H9 (cell line): ENCODE measurements at regions not wholly inside any gene's neighbourhood (a gene's known extent, or its start where the extent isn't known, plus 50 kb on each side); places are given as distances from the start of the nearest gene placed in this dataset.

Experiments
- DNase-seq: peaks from one replicate; pipeline ENCODE4 v3.0.0-alpha.2; 2017
- H2AFZ ChIP-seq: one replicate; pipeline ENCODE4 v1.6.1; 2013; ENCODE audit warnings: mild to moderate bottlenecking, low read length, control low read depth, moderate library complexity
- H2AK5ac ChIP-seq: 2 replicates; pipeline ENCODE4 v1.6.1; 2013; ENCODE audit warnings: low read length, control low read depth, mixed read lengths; ENCODE audit not compliant: insufficient read length
- H2BK120ac ChIP-seq: one replicate; pipeline ENCODE4 v1.6.1; 2013; ENCODE audit warnings: low read depth, mild to moderate bottlenecking, low read length, control low read depth, inconsistent platforms; ENCODE audit not compliant: poor library complexity, severe bottlenecking
- H2BK12ac ChIP-seq: 2 replicates; pipeline ENCODE4 v1.6.1; 2013; ENCODE audit warnings: low read length, control low read depth, mixed read lengths, low read depth; ENCODE audit not compliant: insufficient read length
- H2BK15ac ChIP-seq: 2 replicates; pipeline ENCODE4 v1.6.1; 2013; ENCODE audit warnings: low read depth, low read length, control low read depth
- H2BK20ac ChIP-seq: one replicate; pipeline ENCODE4 v1.6.1; 2013; ENCODE audit warnings: low read depth, mild to moderate bottlenecking, low read length, control low read depth, inconsistent platforms; ENCODE audit not compliant: poor library complexity, severe bottlenecking
- H2BK5ac ChIP-seq: 2 replicates; pipeline ENCODE4 v1.6.1; 2013; ENCODE audit warnings: low read length, control low read depth, mixed read lengths; ENCODE audit not compliant: insufficient read length
- H3K14ac ChIP-seq: 2 replicates; pipeline ENCODE4 v1.6.1; 2013; ENCODE audit warnings: low read length, control low read depth; ENCODE audit not compliant: insufficient read depth
- H3K18ac ChIP-seq: 2 replicates; pipeline ENCODE4 v1.6.1; 2013; ENCODE audit warnings: low read depth, mild to moderate bottlenecking, mixed read lengths, low read length, control low read depth; ENCODE audit not compliant: insufficient read length
- H3K23ac ChIP-seq: 2 replicates; pipeline ENCODE4 v1.6.1; 2013; ENCODE audit warnings: low read length, control low read depth, mixed read lengths, low read depth; ENCODE audit not compliant: insufficient read length
- H3K23me2 ChIP-seq: 2 replicates; pipeline ENCODE4 v1.6.1; 2013; ENCODE audit warnings: low read depth, mild to moderate bottlenecking, mixed read lengths, low read length, control low read depth; ENCODE audit not compliant: insufficient read length, poor library complexity, severe bottlenecking
- H3K27ac ChIP-seq: 2 replicates; pipeline ENCODE4 v1.5.1; 2013; ENCODE audit warnings: low read length, control low read depth, mixed read lengths, low read depth; ENCODE audit not compliant: insufficient read length
- H3K27me3 ChIP-seq: 2 replicates; pipeline ENCODE4 v1.6.1; 2013; ENCODE audit warnings: low read length, control low read depth, inconsistent platforms; ENCODE audit not compliant: insufficient read depth
- H3K4ac ChIP-seq: 2 replicates; pipeline ENCODE4 v1.6.1; 2013; ENCODE audit warnings: low read depth, mild to moderate bottlenecking, control low read depth, inconsistent platforms, low read length, moderate library complexity
- H3K4me1 ChIP-seq: 2 replicates; pipeline ENCODE4 v1.6.1; 2013; ENCODE audit warnings: low read length, control low read depth, inconsistent platforms; ENCODE audit not compliant: insufficient read depth
- H3K4me2 ChIP-seq: 2 replicates; pipeline ENCODE4 v1.6.1; 2013; ENCODE audit warnings: low read length, control low read depth, mixed read lengths; ENCODE audit not compliant: insufficient read length, insufficient read depth
- H3K56ac ChIP-seq: 2 replicates; pipeline ENCODE4 v1.6.1; 2013; ENCODE audit warnings: low read depth, mild to moderate bottlenecking, mixed read lengths, low read length, control low read depth; ENCODE audit not compliant: insufficient read length
- H3K79me1 ChIP-seq: 2 replicates; pipeline ENCODE4 v1.6.1; 2013; ENCODE audit warnings: low read depth, mild to moderate bottlenecking, moderate library complexity, low read length, control low read depth, inconsistent platforms; ENCODE audit not compliant: insufficient read depth, poor library complexity, severe bottlenecking
- H3K79me2 ChIP-seq: 2 replicates; pipeline ENCODE4 v1.6.1; 2013; ENCODE audit warnings: low read length, control low read depth, inconsistent platforms; ENCODE audit not compliant: insufficient read depth
- H3K9ac ChIP-seq: 2 replicates; pipeline ENCODE4 v1.6.1; 2013; ENCODE audit warnings: low read length, control low read depth, mixed read lengths; ENCODE audit not compliant: insufficient read length; ENCODE audit errors: extremely low read depth
- H3K9me3 ChIP-seq: one replicate; pipeline ENCODE4 v1.6.1; 2013; ENCODE audit warnings: low read depth, low read length, inconsistent platforms; ENCODE audit not compliant: control insufficient read depth
- H3T11ph ChIP-seq: one replicate; pipeline ENCODE4 v1.6.1; 2013; ENCODE audit warnings: mild to moderate bottlenecking, low read length, control low read depth, inconsistent platforms
- H4K20me1 ChIP-seq: one replicate; pipeline ENCODE4 v1.6.1; 2013; ENCODE audit not compliant: control insufficient read depth, insufficient read length, insufficient read depth
- H4K5ac ChIP-seq: 2 replicates; pipeline ENCODE4 v1.6.1; 2013; ENCODE audit warnings: low read depth, mild to moderate bottlenecking, mixed read lengths, low read length, control low read depth; ENCODE audit not compliant: insufficient read length
- H4K8ac ChIP-seq: replicated peaks from 2 replicates; pipeline ENCODE4 v1.6.1; 2013; ENCODE audit warnings: low read length, control low read depth, mixed read lengths, low read depth; ENCODE audit not compliant: insufficient read length
- H4K91ac ChIP-seq: 2 replicates; pipeline ENCODE4 v1.6.1; 2013; ENCODE audit warnings: low read depth, mild to moderate bottlenecking, moderate library complexity, mixed read lengths, low read length, control low read depth; ENCODE audit not compliant: insufficient read length
- H3K27ac Mint-ChIP-seq, 3 experiments: 2 replicates in 2 of 3; 3 replicates in 1 of 3; pipeline ENCODE4 v1.8.0; 2020 to 2021; ENCODE audit warnings: mixed read lengths in 3 of 3, mild to moderate bottlenecking in 1 of 3, moderate library complexity in 1 of 3
- H3K27me3 Mint-ChIP-seq: 2 replicates; pipeline ENCODE4 v1.8.0; 2021; ENCODE audit warnings: low read depth, mild to moderate bottlenecking, moderate library complexity, mixed read lengths
- H3K36me3 Mint-ChIP-seq, 3 experiments: 2 replicates in 2 of 3; 3 replicates in 1 of 3; pipeline ENCODE4 v1.8.0; 2020 to 2021; ENCODE audit warnings: low read depth in 3 of 3, mixed read lengths in 3 of 3; ENCODE audit not compliant: insufficient read depth in 1 of 3
- H3K4me1 Mint-ChIP-seq, 2 experiments: 2 replicates each; pipeline ENCODE4 v1.8.0; 2020; ENCODE audit warnings: mixed read lengths in 2 of 2
- H3K4me3 Mint-ChIP-seq, 2 experiments: 2 replicates in 1 of 2; 3 replicates in 1 of 2; pipeline ENCODE4 v1.8.0; 2020 to 2021; ENCODE audit warnings: mild to moderate bottlenecking in 2 of 2, mixed read lengths in 2 of 2, moderate library complexity in 1 of 2
- H3K9me3 Mint-ChIP-seq, 2 experiments: 2 replicates in 1 of 2; 3 replicates in 1 of 2; pipeline ENCODE4 v1.8.0; 2020; ENCODE audit warnings: mild to moderate bottlenecking in 2 of 2, mixed read lengths in 2 of 2, moderate library complexity in 1 of 2
- WGBS: extraction: QIAGEN DNeasy Blood & Tissue Kit; methylation state at CpG from one replicate; pipeline ENCODE4 v1.1.7; 2013; ENCODE audit warnings: missing lambda C conversion rate, low lambda C conversion rate, mixed read lengths; ENCODE audit not compliant: insufficient read length; ENCODE audit errors: extremely low coverage; 5-methylcytosine and 5-hydroxymethylcytosine counted together
- TF ChIP-seq, protein P1 (sequence below): fragments of 200-600 bp; sonication (generic); conservative IDR thresholded peaks from 3 replicates; pipeline ENCODE4 v1.8.0; 2021; ENCODE audit warnings: antibody characterized with exemption, mild to moderate bottlenecking

DNA sequence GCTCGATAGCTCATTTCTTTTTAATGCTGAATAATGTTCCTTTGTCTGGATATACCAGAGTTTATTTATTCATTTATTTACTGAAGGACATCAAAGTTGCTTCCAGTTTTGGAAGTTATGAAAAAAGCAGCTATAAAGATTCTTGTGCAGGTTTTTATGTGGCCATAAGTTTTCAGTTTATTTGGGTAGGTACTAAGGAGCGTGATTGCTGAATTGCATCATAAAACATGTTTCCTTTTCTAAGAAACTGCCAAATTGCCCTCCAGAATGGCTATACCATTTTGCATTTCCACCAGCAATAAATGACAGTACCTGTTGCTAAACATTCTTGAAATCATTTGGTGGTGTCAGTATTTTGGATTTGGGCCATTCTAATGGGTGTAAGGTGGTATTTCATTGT is 1067.7 kb upstream of the SPRY2 start:
- Histone ChIP-seq H3K23me2 (no peaks in the 10 kb centered on the region), H2BK5ac (no peak overlapping the region), H4K8ac (no peak overlapping the region), H3K79me1 (no peaks in the 10 kb centered on the region), H3K27ac (no peak overlapping the region), H2BK15ac (no peak overlapping the region), H4K5ac (no peak overlapping the region), H3K27me3 (no peaks in the 10 kb centered on the region), H3K4me1 (no peaks in the 10 kb centered on the region), H3K23ac (no peak overlapping the region), H4K20me1 (no peaks in the 10 kb centered on the region), H2AK5ac (no peak overlapping the region), H3K9me3 (no peaks in the 10 kb centered on the region), H2AFZ (no peak overlapping the region), H3T11ph (no peak overlapping the region), H3K14ac (no peak overlapping the region), H3K79me2 (no peaks in the 10 kb centered on the region), H3K18ac (no peak overlapping the region), H4K91ac (no peak overlapping the region), H3K56ac (no peak overlapping the region), H3K4ac (no peak overlapping the region), H2BK12ac (no peak overlapping the region), H3K9ac (no peak overlapping the region), H2BK20ac (no peak overlapping the region), H3K4me2 (no peak overlapping the region), H2BK120ac (no peak overlapping the region)
- Mint-ChIP-seq H3K4me1 (no peaks in the 10 kb centered on the region), H3K4me3 (no peak overlapping the region), H3K36me3 (no peaks in the 10 kb centered on the region; a peak in 1 of 7 replicates), H3K27me3 (no peaks in the 10 kb centered on the region), H3K27ac (no peak overlapping the region), H3K9me3 (no peaks in the 10 kb centered on the region)
- WGBS = no CpG with 5 or more reads among the region's 2 CpGs
- TF ChIP-seq, protein P1, sequence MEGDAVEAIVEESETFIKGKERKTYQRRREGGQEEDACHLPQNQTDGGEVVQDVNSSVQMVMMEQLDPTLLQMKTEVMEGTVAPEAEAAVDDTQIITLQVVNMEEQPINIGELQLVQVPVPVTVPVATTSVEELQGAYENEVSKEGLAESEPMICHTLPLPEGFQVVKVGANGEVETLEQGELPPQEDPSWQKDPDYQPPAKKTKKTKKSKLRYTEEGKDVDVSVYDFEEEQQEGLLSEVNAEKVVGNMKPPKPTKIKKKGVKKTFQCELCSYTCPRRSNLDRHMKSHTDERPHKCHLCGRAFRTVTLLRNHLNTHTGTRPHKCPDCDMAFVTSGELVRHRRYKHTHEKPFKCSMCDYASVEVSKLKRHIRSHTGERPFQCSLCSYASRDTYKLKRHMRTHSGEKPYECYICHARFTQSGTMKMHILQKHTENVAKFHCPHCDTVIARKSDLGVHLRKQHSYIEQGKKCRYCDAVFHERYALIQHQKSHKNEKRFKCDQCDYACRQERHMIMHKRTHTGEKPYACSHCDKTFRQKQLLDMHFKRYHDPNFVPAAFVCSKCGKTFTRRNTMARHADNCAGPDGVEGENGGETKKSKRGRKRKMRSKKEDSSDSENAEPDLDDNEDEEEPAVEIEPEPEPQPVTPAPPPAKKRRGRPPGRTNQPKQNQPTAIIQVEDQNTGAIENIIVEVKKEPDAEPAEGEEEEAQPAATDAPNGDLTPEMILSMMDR = no peak
- no peak for DNase-seq
